K562 (cell line): ENCODE measurements at regions not wholly inside any gene's neighbourhood (a gene's known extent, or its start where the extent isn't known, plus 50 kb on each side); places are given as distances from the start of the nearest gene placed in this dataset.

Experiments used
- ATAC-seq: fragments of 200-7000 bp; cut with Tn5 transposase; 3 replicates; pipeline ENCODE4 v1.9.1; 2020; ENCODE audit warnings: moderate library complexity
- BruUV-seq: library from RNA; stranded (reverse); fragments of 400-500 nt; replicated peaks from 2 replicates; lab custom pipeline; 2021; lab: Mats Ljungman, UMichigan
- CTCF ChIA-PET: fragments of 300-600 bp; formaldehyde crosslinking; extraction: SDS; loops from one replicate; lab custom pipeline; 2021; ENCODE audit warnings: low intra/inter-chr PET ratio; lab: Yijun Ruan, JAX
- POLR2A ChIA-PET: fragments of 300-600, 350-650 bp; sonication (Branson Sonifier 250); formaldehyde crosslinking; extraction: SDS; loops from one replicate; lab custom pipeline; 2021; ENCODE audit warnings: antibody characterized with exemption, inconsistent platforms; lab: Yijun Ruan, JAX
- DNase-seq, 4 experiments: peaks; one replicate each; pipeline versions ENCODE4 v3.0.0 to v3.0.0-alpha.2; 2011 to 2018; ENCODE audit warnings: low spot score in 3 of 4, mixed read lengths in 3 of 4; ENCODE audit errors: extremely low read depth in 1 of 4
- FAIRE-seq: peaks from 2 replicates; lab custom pipeline; 2011; peaks lifted over from hg19 to GRCh38; lab: Jason Lieb, UNC
- H2AFZ ChIP-seq: 2 replicates; pipeline ENCODE4 v1.6.0; 2011; ENCODE audit warnings: low read depth, low read length, control low read depth, inconsistent platforms
- H3K27ac ChIP-seq: fragments of 200-600 bp; 3 replicates; pipeline ENCODE4 v1.8.0; 2011; ENCODE audit warnings: low read depth, mild to moderate bottlenecking, control low read depth, inconsistent platforms, low read length, moderate library complexity, mixed read lengths; ENCODE audit errors: extremely low read depth
- H3K27me3 ChIP-seq, 2 experiments: fragments of 300-600 bp in 1 of 2; 2 replicates in 1 of 2; 3 replicates in 1 of 2; pipeline versions ENCODE4 v1.6.0 to v1.8.0; 2011; ENCODE audit warnings: inconsistent platforms in 2 of 2, low read length in 2 of 2, mild to moderate bottlenecking in 1 of 2, mixed read lengths in 1 of 2, moderate library complexity in 1 of 2; ENCODE audit not compliant: control insufficient read depth in 2 of 2, insufficient read depth in 2 of 2
- H3K36me3 ChIP-seq: fragments of 300-600 bp; 3 replicates; pipeline ENCODE4 v1.8.0; 2011; ENCODE audit warnings: mild to moderate bottlenecking, low read length, inconsistent platforms; ENCODE audit not compliant: control insufficient read depth, insufficient read depth
- H3K4me1 ChIP-seq, 2 experiments: fragments of 200-600 bp in 1 of 2; replicated peaks in 1 of 2; 2 replicates in 1 of 2; 3 replicates in 1 of 2; pipeline versions ENCODE4 v1.5.1 to v1.8.0; 2011; ENCODE audit warnings: inconsistent platforms in 2 of 2, low read length in 2 of 2, mild to moderate bottlenecking in 1 of 2, mixed read lengths in 1 of 2, moderate library complexity in 1 of 2; ENCODE audit not compliant: control insufficient read depth in 2 of 2, insufficient read depth in 2 of 2
- H3K4me2 ChIP-seq: 2 replicates; pipeline ENCODE4 v1.6.1; 2011; ENCODE audit warnings: low read length, control low read depth, inconsistent platforms, mixed read lengths; ENCODE audit not compliant: insufficient read depth
- H3K4me3 ChIP-seq: fragments of 200-600 bp; sonication (generic), shearing (Covaris generic); 2 replicates; pipeline ENCODE4 v1.5.1; 2016; ENCODE audit warnings: control low read depth, inconsistent platforms
- H3K79me2 ChIP-seq: fragments of 200-600 bp; 3 replicates; pipeline ENCODE4 v1.8.0; 2011; ENCODE audit warnings: low read length, inconsistent platforms; ENCODE audit not compliant: control insufficient read depth, insufficient read depth
- H3K9ac ChIP-seq, 2 experiments: 2 replicates each; pipeline versions ENCODE4 v1.6.0 to v1.6.1; 2011; ENCODE audit warnings: low read depth in 2 of 2, low read length in 2 of 2, control low read depth in 1 of 2, inconsistent platforms in 1 of 2, mild to moderate bottlenecking in 1 of 2, mixed read lengths in 1 of 2; ENCODE audit not compliant: insufficient read depth in 1 of 2
- H3K9me1 ChIP-seq: one replicate; pipeline ENCODE4 v1.6.0; 2011; ENCODE audit warnings: inconsistent platforms, mild to moderate bottlenecking, low read length, moderate library complexity; ENCODE audit not compliant: control insufficient read depth, insufficient read depth
- H3K9me3 ChIP-seq: replicated peaks from 2 replicates; pipeline ENCODE4 v1.5.1; 2011; ENCODE audit warnings: low read depth, low read length, inconsistent platforms; ENCODE audit not compliant: control insufficient read depth, insufficient read depth
- H4K20me1 ChIP-seq: replicated peaks from 2 replicates; pipeline ENCODE4 v1.6.1; 2011; ENCODE audit warnings: low read length, inconsistent platforms, mixed read lengths; ENCODE audit not compliant: control insufficient read depth, insufficient read depth
- CBFA2T2 ChIP-seq: fragments of 450-650 bp; conservative IDR thresholded peaks from 2 replicates; pipeline ENCODE4 v1.6.1; 2017; ENCODE audit warnings: mild to moderate bottlenecking
- CBFA2T3 ChIP-seq: fragments of 450-650 bp; IDR thresholded peaks from 2 replicates; pipeline ENCODE4 v1.6.1; 2017
- DPF2 ChIP-seq: fragments of 450-650 bp; IDR thresholded peaks from 2 replicates; pipeline ENCODE4 v1.6.1; 2016
- FOS ChIP-seq: IDR thresholded peaks from 3 replicates; pipeline ENCODE4 v1.6.1; 2011; ENCODE audit not compliant: insufficient read length; ENCODE audit errors: extremely low read depth
- FOXA1 ChIP-seq: fragments of 450-650 bp; IDR thresholded peaks from 2 replicates; pipeline ENCODE4 v1.6.1; 2016; ENCODE audit warnings: mild to moderate bottlenecking, borderline replicate concordance
- KLF10 ChIP-seq: fragments of 250-450 bp; sonication (Bioruptor Pico); IDR thresholded peaks from 2 replicates; pipeline ENCODE4 v1.6.1; 2021; ENCODE audit warnings: matching md5 sums
- POLR2A ChIP-seq: fragments of 450-650 bp; conservative IDR thresholded peaks from 2 replicates; pipeline ENCODE4 v1.6.1; 2016
- POLR2B ChIP-seq: fragments of 450-650 bp; IDR thresholded peaks from 2 replicates; pipeline ENCODE4 v1.6.1; 2018; ENCODE audit warnings: low read depth; ENCODE audit not compliant: partially characterized antibody
- SAFB ChIP-seq: fragments of 200-400 bp; formaldehyde crosslinking; IDR thresholded peaks from 2 replicates; pipeline ENCODE4 v1.6.1; 2017; ENCODE audit warnings: low read depth, low read length, borderline replicate concordance
- USF2 ChIP-seq: sonication (generic); formaldehyde crosslinking; IDR thresholded peaks from 2 replicates; pipeline ENCODE4 v1.5.0; 2020; ENCODE audit warnings: missing genetic modification reagents
- WHSC1 ChIP-seq: IDR thresholded peaks from one replicate; pipeline ENCODE4 v1.6.1; 2012; ENCODE audit warnings: low read length, control low read depth, inconsistent platforms
- XRCC5 ChIP-seq: fragments of 200-400 bp; formaldehyde crosslinking; IDR thresholded peaks from 2 replicates; pipeline ENCODE4 v1.6.1; 2017; ENCODE audit warnings: low read depth, mild to moderate bottlenecking, low read length
- ZNF134 ChIP-seq: fragments of 250-450 bp; sonication (Bioruptor Pico); conservative IDR thresholded peaks from 2 replicates; pipeline ENCODE4 v1.4.0; 2020
- ZNF263 ChIP-seq: sonication (generic); formaldehyde crosslinking; IDR thresholded peaks from 2 replicates; pipeline ENCODE4 v1.8.0; 2022; ENCODE audit warnings: mild to moderate bottlenecking, missing genetic modification reagents, borderline replicate concordance
- ZNF316 ChIP-seq: fragments of 450-650 bp; IDR thresholded peaks from 2 replicates; pipeline ENCODE4 v1.6.1; 2016
- ZNF696 ChIP-seq: fragments of 250-450 bp; sonication (Bioruptor Pico); conservative IDR thresholded peaks from 2 replicates; pipeline ENCODE4 v1.4.0; 2020; ENCODE audit warnings: mild to moderate bottlenecking, moderate library complexity
- WGBS: fragments of 100-300 bp; shearing (Covaris generic); methylation state at CpG from one replicate; pipeline ENCODE4 v1.1.6; 2016; ENCODE audit warnings: low coverage, mixed read lengths; ENCODE audit not compliant: insufficient coverage; ENCODE audit errors: missing lambda C conversion rate; 5-methylcytosine and 5-hydroxymethylcytosine counted together
- in situ Hi-C: fragments of 300-500 bp; cut with MboI; formaldehyde crosslinking; loops from 4 replicates; pipeline ENCODE4 v1.15.0; 2018; ENCODE audit warnings: inconsistent platforms, mixed read lengths
- intact Hi-C: fragments of 100-400 bp; cut with micrococcal nuclease; formaldehyde crosslinking; loops from 2 replicates; pipeline ENCODE4 v1.14.2; 2022

DNA sequence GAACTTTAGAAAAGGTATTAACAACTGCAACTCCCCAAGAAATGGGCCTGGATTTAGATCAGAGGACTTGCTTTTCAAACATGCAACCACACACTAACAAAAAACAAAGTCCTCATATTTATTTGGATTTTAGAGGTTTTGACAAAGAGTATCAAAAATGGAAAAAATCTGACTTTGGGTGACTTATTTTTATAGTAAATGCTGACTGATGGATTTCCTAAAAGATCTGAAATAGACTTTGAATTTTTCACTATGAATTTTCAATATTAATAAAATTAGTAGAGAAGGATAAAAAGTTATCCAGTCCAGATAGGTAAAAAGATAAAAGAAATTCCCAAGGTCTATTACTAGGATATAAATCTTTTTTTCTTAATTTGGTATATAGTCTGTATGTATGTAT lies 253.5 kb downstream of the KCNJ2 start:
- CTCF ChIA-PET = no interaction called here
- BruUV-seq = no TSS peak
- ATAC-seq (no peak), FAIRE-seq (no peak), DNase-seq (no peak)
- H3K79me2 ChIP-seq = no peaks in the 10 kb centered on the region
- H3K4me1 ChIP-seq = no peaks in the 10 kb centered on the region
- POLR2A ChIA-PET = no interaction called here
- no peak overlapping the region for H3K4me3 ChIP-seq
- H4K20me1 ChIP-seq = no peaks in the 10 kb centered on the region
- H3K9me3 ChIP-seq = no peaks in the 10 kb centered on the region
- in situ Hi-C loops = no loop called here
- H3K27ac ChIP-seq = no peak overlapping the region
- intact Hi-C loops = no loop called here
- no peak overlapping the region for H3K4me2 ChIP-seq
- no peaks in the 10 kb centered on the region for H3K36me3 ChIP-seq
- no peaks in the 10 kb centered on the region for H3K9me1 ChIP-seq
- H3K9ac ChIP-seq = no peak overlapping the region
- H2AFZ ChIP-seq = no peak overlapping the region
- H3K27me3 ChIP-seq = no peaks in the 10 kb centered on the region
- TF ChIP-seq ZNF316 = peak; percentile 39; the same call in 1 of the 2 replicates
- TF ChIP-seq WHSC1 = no peak
- TF ChIP-seq, all 486 proteins: peak for 1

GRCh38 chr17:70423562-70423961 lies 254.2 kb downstream of the KCNJ2 start:
- Histone ChIP-seq H4K20me1 (no peaks in the 10 kb centered on the region), H3K4me3 (no peak overlapping the region), H3K36me3 (no peaks in the 10 kb centered on the region), H3K27ac (no peak overlapping the region), H3K9me3 (no peaks in the 10 kb centered on the region), H3K27me3 (no peaks in the 10 kb centered on the region), H3K9me1 (no peaks in the 10 kb centered on the region), H3K79me2 (no peaks in the 10 kb centered on the region), H3K9ac (no peak overlapping the region), H3K4me2 (no peak overlapping the region), H3K4me1 (no peaks in the 10 kb centered on the region), H2AFZ (no peak overlapping the region)
- no peak for DNase-seq
- POLR2A ChIA-PET = no interaction called here
- ATAC-seq = no peak
- in situ Hi-C loops (no loop called here), intact Hi-C loops (no loop called here)
- WGBS = 4% methylated on average over 2 of the region's 2 CpGs
- TF ChIP-seq FOXA1 = no peak
- TF ChIP-seq KLF10 = no peak
- no peak for TF ChIP-seq XRCC5
- TF ChIP-seq CBFA2T2 = no peak
- TF ChIP-seq ZNF263 (CRISPR knock-in tag) = no peak
- TF ChIP-seq USF2 (CRISPR knock-in tag) = no peak
- no peak for TF ChIP-seq SAFB
- TF ChIP-seq CBFA2T3 = no peak
- TF ChIP-seq ZNF134 (CRISPR knock-in tag) = no peak
- TF ChIP-seq DPF2 = no peak
- TF ChIP-seq POLR2A = no peak
- TF ChIP-seq POLR2B = no peak
- TF ChIP-seq ZNF696 (CRISPR knock-in tag) = no peak
- TF ChIP-seq FOS = no peak
- no peak for FAIRE-seq
- BruUV-seq = no TSS peak
- CTCF ChIA-PET = no interaction called here
